Medulla oblongata (tissue), 1 donor: ENCODE measurements at regions not wholly inside any gene's neighbourhood (a gene's known extent, or its start where the extent isn't known, plus 50 kb on each side); places are given as distances from the start of the nearest gene placed in this dataset.

ENCODE experiments used
- DNase-seq: peaks from one replicate; pipeline ENCODE4 v3.0.0-alpha.2; 2015; ENCODE audit errors: extremely low spot score

- no peak for DNase-seq
Measured at GRCh38 chr18:39007031-39007902, 1441.7 kb upstream of the CELF4 start.

- no peak for DNase-seq
Measured at GRCh38 chr18:38996056-38996455, 1430.5 kb upstream of the CELF4 start.

- no peak for DNase-seq
Measured at GRCh38 chr18:38993342-38993741, 1427.7 kb upstream of the CELF4 start.

- no peak for DNase-seq
Measured at GRCh38 chr18:38984968-38985367, 1419.4 kb upstream of the CELF4 start.

GRCh38 chr18:38982072-38982471 is 1416.5 kb upstream of the CELF4 start:
- DNase-seq, result no peak

GRCh38 chr18:38981389-38981788 is 1415.8 kb upstream of the CELF4 start:
- no peak for DNase-seq

GRCh38 chr18:38980420-38980819 is 1414.8 kb upstream of the CELF4 start:
- DNase-seq, result no peak

- no peak for DNase-seq
Measured at GRCh38 chr18:38972571-38972970, 1407.0 kb upstream of the CELF4 start.

GRCh38 chr18:38971881-38972280 is 1406.3 kb upstream of the CELF4 start:
- DNase-seq, result no peak

- no peak for DNase-seq
Measured at GRCh38 chr18:38966841-38967240, 1401.2 kb upstream of the CELF4 start.

GRCh38 chr18:38963943-38964660 is 1398.5 kb upstream of the CELF4 start:
- DNase-seq, result no peak

GRCh38 chr18:38961880-38962279 is 1396.3 kb upstream of the CELF4 start:
- DNase-seq, result no peak

- no peak for DNase-seq
Measured at GRCh38 chr18:38957736-38958135, 1392.1 kb upstream of the CELF4 start.

- DNase-seq, result no peak
Measured at GRCh38 chr18:38956068-38956467, 1390.5 kb upstream of the CELF4 start.

GRCh38 chr18:38951633-38952032 is 1386.0 kb upstream of the CELF4 start:
- no peak for DNase-seq

GRCh38 chr18:38948436-38948835 is 1382.8 kb upstream of the CELF4 start:
- DNase-seq, result no peak

- no peak for DNase-seq
Measured at GRCh38 chr18:38944446-38945024, 1378.9 kb upstream of the CELF4 start.

GRCh38 chr18:38941711-38942561 is 1376.3 kb upstream of the CELF4 start:
- no peak for DNase-seq

- no peak for DNase-seq
Measured at GRCh38 chr18:38940863-38941531, 1375.4 kb upstream of the CELF4 start.

GRCh38 chr18:38940475-38940862 is 1374.9 kb upstream of the CELF4 start:
- no peak for DNase-seq

- no peak for DNase-seq
Measured at GRCh38 chr18:38933910-38934510, 1368.4 kb upstream of the CELF4 start.
